Stimulated activated CD4-positive, alpha-beta T cell treated with anti-CD3 and anti-CD28 coated beads, TNF-alpha, amount 100 ng/mL, for 1 hour (primary cell): ENCODE measurements at regions not wholly inside any gene's neighbourhood (a gene's known extent, or its start where the extent isn't known, plus 50 kb on each side); places are given as distances from the start of the nearest gene placed in this dataset.

Experiments
- DNase-seq, 3 donors: peaks; one replicate each; pipeline ENCODE4 v3.0.0-alpha.2; 2020; ENCODE audit warnings: low read depth in 3 of 3, low spot score in 1 of 3

DNA sequence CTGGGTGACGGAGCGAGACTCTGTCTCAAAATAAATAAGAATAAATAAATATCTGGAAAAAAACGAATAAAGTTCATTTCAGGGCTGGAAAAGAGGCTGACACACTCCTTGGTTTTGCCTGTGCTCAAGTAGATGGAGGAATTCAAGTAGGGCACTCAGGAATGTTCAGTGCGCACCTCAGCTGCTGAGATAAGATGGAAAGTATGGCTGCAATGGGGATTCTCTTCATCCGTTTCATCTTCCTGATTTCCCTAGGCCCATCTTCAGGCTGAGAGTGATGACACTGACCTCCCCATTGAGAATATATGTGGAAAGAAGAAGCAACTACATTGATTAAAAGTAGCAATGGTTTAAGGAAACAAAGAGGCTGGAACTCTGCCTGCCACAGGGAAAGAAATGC, 130.5 kb upstream of the ZNF644 start:
- DNase-seq: no peak

DNA sequence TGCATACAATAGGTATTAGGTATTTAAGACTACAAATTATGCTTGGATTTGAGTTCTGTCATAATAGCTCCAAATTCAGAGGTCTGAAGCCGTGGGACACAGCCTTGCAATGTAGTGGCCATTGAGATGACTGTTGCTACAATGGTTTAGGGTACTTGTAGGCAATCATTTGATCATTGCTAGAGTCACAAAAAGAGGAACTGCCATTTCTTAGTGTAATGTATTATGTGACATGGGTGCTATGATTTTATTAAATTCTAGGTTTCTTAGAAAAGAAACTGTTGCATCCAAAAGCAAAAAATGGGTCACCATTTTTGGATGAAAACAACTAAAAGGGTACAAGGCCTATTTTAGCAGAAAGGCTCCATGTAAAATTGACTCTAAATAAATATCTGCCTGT, 129.9 kb upstream of the ZNF644 start:
- no peak for DNase-seq

DNA sequence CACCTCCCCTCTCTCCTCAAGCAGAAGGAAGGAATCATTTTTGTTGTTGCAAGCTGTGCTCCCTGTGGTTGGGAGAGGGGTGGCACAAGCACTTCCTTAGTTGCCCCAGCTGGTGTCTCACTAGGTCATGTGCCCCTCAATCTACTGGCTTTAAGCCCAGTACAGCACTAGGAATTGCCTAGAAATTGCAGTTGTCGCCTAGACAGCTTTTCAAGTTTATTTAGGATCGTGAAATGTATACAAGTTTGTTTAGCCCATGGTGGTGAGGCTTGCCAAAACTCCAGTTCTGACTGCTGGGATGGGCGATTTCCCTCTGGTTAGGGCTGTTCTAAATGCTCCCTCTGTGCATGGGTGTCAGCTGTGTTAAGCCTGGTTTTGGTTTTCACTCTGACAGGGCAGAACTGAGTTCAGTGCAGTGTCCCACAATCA, 126.8 kb upstream of the ZNF644 start:
- DNase-seq: no peak

DNA sequence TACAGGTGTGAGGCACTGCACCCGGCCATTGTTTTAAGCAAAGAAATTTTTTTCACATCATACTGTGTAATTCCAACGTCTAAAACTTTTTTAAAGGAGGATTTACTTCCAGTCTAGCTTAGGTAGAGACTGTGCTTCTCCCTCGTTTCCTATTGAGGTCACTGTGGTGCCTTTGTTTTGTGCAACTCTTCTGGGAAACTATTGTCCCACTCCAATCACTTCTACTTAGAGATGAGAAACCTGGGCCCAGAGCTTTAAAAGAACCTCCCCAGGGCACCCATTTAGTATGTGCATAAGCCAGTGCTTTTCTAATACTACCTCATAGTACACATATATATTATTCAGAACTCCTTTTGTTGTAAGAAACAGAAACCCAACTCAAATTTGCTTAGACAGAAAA, 120.0 kb upstream of the ZNF644 start:
- no peak for DNase-seq

DNA sequence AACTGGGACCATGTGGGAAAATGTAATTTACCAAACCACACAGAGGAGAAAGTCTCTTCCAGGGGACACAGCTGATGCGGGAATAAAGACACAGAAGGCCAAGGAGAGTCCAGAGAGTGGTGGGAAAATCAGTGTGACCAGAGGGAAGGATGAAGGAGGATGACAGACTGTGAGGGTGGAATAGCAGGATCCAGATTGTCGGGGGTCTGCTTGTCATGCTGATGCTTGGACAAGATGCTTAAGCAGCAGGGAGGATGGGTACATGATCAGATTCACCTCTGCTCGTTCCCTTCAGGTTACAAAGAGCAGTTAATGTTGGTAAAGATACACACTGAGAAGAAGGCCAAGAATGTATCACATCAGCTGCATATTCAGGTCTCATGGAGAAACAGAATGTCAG, 117.1 kb upstream of the ZNF644 start:
- no peak for DNase-seq

DNA sequence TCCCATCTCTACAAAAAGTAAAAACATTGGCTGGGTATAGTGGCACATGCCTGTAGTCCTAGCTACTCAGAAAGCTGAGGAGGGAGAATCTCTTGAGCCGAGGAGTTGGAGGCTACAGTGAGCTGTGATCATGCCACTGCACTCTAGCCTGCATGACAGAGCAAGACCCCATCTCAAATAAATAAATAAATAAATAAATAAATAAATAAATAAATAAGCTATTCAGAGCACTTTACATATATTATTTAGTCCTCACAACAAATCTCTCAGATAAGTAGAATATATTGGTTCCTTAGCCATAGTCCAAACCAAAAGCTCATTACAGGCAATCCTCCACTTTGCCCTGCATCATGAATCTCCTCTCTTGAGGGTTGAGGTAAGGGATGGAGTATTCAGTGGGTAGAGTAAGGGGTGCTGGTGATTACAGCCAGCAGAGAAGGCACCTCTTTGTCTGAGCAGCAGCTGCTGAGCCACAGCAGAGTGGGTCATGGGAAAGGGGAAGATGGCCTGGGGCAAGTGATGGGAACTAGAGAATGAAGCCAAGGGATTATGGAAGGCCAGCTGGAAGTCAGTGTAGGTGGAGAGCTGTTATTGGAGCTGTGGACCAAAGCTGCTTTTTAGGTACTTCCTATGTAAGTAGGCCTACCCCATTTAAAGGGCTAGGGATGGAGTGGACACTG, 115.5 kb upstream of the ZNF644 start:
- no peak for DNase-seq

DNA sequence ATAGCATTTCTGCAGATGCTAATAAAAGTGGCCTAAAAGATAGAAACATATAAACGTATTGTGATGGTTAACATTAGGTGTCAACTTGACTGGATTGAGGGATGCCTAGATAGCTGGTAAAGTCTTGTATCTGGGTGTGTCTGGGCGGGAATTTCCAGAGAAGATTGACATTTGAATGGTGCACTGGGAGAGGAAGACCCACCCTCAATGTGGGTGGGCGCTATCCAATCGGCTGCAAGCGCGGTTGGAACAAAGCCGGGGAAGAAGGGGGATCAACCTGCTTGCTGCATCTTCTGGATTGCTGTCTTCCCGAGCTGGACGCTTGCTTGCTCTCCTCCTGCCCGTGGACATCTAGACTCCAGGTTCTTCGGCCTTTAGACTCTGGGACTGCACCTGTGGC, 114.0 kb upstream of the ZNF644 start:
- no peak for DNase-seq

DNA sequence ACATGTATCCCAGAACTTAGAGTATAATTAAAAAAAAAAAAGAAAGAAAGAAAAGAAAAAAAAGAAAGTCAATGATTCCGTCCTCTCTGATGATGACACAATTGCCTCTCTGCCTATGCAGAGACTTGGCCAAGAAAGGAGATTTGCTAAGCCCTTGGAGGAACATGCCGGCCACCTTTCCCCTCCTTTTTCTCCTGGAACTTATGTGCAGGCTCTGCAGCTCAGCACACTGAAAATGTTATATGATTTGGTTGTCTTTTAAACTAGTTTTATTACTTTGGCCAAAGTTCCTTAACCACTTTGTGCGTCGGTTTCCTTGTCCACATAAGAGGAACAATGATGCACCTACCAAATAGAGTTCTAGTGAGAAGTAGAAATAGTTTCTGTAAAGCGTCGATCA, 111.4 kb upstream of the ZNF644 start:
- DNase-seq: no peak

DNA sequence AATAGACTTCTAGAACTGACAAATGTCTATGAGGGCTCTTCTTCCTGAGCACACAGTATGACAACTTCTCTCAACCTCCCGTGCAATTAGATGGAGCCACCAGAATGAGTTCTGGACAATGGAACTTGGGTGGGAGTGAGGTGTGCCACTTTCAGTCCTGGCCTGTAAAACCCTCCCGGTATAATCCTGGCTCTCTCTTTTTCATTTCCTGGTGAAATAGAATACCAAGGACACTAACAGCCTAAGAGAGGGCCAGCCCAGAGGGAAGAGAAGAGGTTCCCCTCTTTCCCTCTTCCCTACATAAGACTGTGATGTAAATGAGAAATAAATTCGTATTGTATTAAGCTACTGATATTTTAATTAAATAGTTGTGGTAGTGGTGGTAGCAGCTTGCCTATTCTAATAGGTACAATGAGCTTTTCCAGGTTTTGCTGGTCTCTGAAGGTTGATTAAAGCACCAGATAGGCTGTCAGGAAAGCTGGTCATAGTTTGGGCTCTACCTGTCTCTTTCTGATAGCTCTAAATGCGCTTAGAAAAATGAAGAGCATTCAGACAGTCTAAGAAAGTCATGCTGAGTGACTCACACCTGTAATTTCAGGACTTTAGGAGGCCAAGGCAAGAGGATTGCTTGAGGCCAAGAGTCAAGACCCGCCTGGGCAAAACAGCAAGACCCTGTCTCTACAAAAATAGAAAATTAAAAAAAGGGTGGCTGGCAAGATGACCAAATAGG, 108.6 kb upstream of the ZNF644 start:
- DNase-seq: no peak

DNA sequence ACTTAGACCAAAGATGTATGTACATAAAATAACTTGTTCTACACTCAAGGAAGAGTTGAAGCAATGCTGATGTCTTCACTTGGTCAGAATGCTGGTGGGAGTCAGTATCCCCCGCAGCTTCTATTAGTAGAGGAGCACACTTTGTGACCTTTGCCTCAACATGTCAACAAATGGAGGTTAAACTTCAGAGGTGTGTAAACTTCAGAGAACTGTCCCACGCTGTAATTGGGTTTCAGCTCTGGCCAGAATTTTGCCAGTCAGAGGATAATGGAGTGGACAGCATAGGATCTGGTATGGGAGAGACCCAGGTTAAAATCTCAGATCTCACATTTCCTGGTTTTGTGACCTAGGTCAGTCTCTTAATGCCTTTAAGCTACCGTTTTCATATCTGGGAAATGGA, 107.6 kb upstream of the ZNF644 start:
- no peak for DNase-seq

DNA sequence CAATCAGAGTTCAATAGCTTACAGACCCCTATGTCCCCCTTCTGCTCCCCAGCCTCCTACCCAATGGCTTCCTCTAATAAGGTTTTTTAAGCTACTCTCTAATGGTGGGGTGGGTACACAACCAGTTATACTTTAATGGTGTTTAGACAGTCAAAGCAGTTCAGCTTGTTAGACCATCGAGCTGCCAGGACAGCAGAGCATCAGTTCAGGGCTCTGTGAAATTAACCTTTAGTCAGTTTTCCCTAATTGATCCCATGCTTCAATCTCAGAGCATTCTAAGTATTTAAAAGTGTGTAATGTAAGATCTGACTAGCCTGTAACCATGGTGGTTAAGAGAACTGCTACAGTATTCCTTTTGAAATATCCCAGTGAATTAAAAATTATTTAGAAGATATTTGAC, 107.2 kb upstream of the ZNF644 start:
- DNase-seq: no peak

DNA sequence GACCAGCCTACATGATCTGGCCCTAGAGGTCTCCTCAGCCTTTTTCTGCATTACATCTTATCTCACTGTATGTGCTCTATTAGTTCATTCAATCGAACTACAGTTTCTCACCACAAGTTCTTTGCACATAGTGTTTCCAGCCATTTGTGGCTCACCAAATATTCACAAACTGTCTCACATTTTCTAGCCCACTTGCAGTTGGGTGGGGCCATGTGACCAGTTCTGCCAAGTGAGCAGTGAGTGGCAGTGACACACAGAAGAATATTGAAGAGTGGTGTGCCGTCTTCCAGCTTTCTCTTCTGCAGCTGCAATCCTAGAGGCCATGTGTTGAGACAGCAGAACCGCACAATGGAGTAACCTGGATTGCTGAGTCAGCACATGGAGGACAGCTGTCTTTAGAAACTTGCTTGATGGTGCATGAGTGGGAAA, 103.2 kb upstream of the ZNF644 start:
- no peak for DNase-seq

DNA sequence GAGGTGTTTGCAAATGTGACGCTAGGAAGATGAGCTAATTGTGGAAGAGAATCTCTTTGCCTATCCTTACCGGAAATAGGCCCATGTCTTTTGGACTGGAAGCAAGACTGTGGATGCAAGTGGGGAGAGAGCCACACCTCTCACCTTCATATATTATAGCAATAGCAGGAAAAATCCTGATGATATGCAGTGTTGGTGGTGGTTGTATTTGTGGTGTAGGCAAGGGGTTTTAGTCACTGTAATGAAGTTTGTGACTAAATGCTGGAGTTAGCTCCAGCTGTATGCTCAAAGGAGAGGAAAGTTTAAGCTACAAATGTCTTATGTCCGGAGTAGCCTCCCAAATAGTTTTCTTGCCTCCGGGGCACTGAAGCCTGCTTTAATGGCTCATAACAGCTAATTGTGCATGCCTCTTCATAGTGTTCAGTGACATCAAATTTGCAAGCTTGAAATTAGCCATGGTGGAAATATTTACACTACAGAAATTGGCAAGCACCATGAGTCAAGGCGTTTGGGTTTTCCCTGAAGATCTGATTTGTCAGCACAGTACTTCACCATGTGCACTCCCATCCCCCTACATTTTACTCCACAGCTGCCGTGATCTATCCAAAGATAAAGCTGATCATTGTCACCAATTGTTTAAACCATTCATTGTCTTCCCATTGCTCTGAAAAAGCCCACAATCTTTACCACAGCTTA, 102.6 kb upstream of the ZNF644 start:
- DNase-seq: no peak

DNA sequence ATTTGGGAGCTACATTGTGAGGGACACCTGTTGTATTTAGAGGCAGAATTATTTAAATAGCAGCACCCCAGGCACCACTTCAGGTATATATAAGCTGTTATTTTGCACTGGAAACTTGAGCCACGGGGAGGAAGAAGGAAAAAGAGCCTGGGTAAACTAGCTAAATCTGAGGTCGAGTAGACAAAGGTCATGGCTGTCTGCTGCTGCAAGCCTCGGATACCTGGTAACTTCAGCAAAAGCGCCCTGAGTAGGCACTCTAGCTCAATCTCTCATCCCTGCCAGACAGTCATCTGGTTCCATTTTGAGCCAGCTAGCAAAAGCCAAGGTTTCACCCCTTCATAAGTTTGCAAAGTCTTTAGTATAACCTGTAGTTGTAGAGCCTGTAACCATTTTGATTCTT, 101.9 kb upstream of the ZNF644 start:
- no peak for DNase-seq

DNA sequence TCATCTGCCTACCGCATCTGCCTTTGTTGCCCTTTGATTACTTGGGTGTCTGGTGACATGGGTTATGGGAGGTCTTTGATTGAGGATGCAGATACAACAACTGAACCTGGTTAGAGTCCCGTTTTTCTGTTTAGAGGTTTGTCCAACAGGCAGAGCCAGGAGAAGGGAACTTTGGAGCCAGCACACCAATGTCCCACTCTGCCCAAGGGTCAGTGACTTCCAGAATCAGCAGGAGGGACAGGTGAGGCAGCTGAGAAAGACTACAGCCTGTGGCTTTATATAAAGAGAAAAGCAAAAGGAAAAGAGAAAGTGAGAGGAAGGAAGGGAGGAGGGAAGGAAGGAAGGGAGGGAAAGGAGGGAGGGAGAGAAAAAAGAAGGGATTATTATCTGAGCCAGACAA, 101.5 kb upstream of the ZNF644 start:
- DNase-seq: no peak

DNA sequence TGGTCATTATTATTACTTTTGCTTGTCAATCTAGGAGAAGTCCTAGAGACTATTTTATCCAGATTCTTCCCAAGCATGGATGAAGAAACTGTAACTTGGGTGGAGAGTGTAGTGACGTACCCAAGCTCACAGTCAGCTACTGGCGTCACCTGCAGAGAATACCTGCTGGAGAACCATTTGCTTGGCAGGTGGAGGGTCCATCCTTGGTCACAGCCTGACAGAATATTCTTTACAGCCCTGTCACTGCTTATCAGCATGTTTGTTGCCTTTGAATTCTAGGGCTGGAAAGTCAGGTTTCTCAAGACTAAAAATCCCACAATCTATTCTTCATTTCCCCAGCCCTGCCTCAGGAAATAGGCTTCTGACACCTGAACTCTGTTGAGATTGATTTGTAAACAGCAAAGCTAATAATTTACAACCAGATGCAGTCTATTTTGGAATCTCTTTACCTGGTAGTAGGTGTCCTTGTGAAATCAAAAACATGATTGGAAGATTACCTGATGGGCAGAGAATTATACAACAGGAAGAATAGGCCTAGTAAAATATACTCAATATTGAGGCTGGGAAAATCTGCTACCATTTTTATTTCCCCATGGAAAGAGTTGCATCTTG, 100.4 kb upstream of the ZNF644 start:
- no peak for DNase-seq

DNA sequence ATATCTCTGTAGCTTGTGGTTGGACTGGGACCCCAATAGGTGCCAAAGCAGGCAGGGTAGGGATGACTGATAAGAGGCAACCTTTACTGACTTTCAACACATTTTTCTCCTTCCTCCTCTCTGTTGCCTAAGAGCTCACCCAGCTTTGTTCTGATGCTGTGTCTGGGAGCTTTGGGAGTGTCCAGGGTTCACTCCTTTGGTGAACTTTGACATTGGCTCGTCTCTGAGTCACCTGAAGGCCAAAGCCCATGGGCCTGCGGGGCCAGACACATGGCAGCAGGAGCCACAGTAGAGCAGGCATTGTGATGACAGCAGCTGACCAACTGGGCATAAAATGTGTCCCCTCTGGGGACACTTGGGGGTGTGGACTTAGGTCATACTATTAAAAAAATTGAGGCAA, 99.5 kb upstream of the ZNF644 start:
- no peak for DNase-seq

DNA sequence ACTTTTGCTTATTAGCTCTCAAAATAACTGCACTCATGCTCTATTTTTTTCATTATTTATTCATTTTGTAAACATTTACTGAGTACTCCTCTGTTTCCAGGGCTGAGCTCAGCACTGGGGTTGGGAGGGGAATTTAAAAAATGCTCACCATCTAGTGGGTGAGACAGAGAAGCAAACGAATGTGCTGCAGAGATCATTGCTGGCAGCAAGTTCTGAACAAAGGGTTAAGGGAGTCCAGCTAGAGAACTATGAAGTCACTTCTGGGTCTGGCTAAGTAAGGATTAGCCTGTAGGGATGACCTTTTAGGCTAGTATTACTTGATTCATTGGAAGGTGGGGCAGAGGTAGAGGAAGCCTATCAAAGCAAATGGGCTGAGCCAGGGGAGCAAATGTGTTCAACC, 99.1 kb upstream of the ZNF644 start:
- DNase-seq: no peak

DNA sequence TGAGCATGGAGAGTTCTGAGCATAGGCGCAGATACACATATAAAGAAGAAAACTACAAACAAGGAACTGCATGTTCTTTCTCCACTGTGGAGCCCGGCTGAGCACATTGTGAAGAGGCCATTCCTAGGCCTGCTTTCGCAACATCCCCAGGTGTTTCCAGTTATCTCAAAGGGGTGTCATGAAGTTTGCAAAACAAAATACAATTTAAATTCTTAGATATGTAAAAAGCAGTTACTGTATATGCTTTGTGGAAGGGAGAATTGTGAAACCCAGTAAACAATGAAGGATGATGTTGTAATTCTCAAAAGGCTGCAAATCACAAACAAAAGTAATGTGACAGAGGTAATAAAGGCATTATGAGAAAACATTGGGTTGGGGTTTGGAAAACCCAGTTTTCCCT, 98.6 kb upstream of the ZNF644 start:
- no peak for DNase-seq

DNA sequence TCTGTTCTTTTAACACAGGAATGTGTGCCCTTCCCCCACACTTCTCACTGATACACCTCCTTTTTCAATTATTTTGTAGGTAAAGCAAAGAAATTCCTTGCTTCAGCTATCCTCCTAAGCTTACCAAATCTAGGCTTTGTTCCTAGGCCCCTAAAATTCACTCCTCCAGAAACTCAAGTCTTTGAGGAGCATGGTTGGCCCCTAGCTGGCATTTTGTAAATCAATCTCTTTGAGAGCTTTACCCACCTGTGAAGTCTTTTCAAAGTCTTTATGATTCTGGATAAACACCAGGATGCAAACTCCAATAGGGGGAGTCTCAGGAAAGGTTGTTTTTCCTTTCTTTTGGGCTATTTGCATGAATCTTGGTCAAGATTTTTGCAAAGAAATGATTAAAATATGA, 82.9 kb upstream of the ZNF644 start:
- no peak for DNase-seq

DNA sequence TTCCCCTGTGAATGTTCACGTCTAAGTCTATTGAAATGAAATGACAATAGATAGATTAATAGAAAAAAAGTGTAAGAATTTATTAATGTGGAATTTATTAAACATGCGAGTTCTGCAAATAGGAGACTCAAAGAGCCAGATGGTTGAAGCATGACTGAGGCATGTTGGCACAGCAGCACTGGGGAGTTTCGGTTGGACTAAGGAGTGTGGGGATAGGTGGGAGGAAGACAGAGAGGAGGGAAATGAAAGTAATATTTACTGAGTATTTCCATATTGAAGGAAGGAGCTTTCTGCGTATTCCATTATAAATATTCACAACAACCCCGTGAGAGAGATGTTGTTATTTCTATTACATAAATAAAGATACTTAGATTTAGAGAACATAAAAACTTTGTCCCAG, 79.5 kb upstream of the ZNF644 start:
- DNase-seq: no peak
